CD4-positive, CD25-positive, alpha-beta regulatory T cell (primary cell): ENCODE measurements at regions not wholly inside any gene's neighbourhood (a gene's known extent, or its start where the extent isn't known, plus 50 kb on each side); places are given as distances from the start of the nearest gene placed in this dataset.

Experiments
- ATAC-seq, 2 donors: fragments of 150-1000 bp; cut with Tn5 transposase; one replicate each; pipeline ENCODE4 v1.10.0; 2021; ENCODE audit warnings: low read depth in 2 of 2, moderate number of reproducible peaks in 2 of 2, moderate library complexity in 1 of 2
- DNase-seq, 3 donors: peaks; one replicate each; pipeline versions ENCODE4 v3.0.0 to v3.0.0-alpha.2; 2012 to 2022; ENCODE audit warnings: mixed read lengths in 1 of 3
- H3K27ac ChIP-seq: one replicate; pipeline ENCODE4 v1.7.0; 2013; ENCODE audit warnings: mild to moderate bottlenecking, low read length; ENCODE audit not compliant: insufficient read depth, poor library complexity, severe bottlenecking
- H3K27me3 ChIP-seq: one replicate; pipeline ENCODE4 v1.7.0; 2013; ENCODE audit warnings: low read length; ENCODE audit not compliant: control insufficient read depth, insufficient read depth
- H3K36me3 ChIP-seq: one replicate; pipeline ENCODE4 v1.7.0; 2013; ENCODE audit warnings: mild to moderate bottlenecking, low read length, moderate library complexity; ENCODE audit not compliant: control insufficient read depth, insufficient read depth
- H3K4me1 ChIP-seq: 2 replicates; pipeline ENCODE4 v1.7.0; 2013; ENCODE audit warnings: mild to moderate bottlenecking, low read length; ENCODE audit not compliant: insufficient read depth, control insufficient read depth, poor library complexity, severe bottlenecking
- H3K4me3 ChIP-seq: one replicate; pipeline ENCODE4 v1.7.0; 2013; ENCODE audit warnings: low read depth, mild to moderate bottlenecking, low read length, moderate library complexity
- H3K9me3 ChIP-seq, 2 experiments: 1 replicate in 1 of 2; 2 replicates in 1 of 2; pipeline ENCODE4 v1.7.0; 2013; ENCODE audit warnings: low read length in 2 of 2, mild to moderate bottlenecking in 1 of 2, moderate library complexity in 1 of 2; ENCODE audit not compliant: control insufficient read depth in 2 of 2
- H3K27ac Mint-ChIP-seq, 3 donors: one replicate each; pipeline ENCODE4 v1.8.0; 2020 to 2022; ENCODE audit warnings: mild to moderate bottlenecking in 3 of 3, mixed read lengths in 3 of 3, moderate library complexity in 2 of 3
- H3K27me3 Mint-ChIP-seq: one replicate; pipeline ENCODE4 v1.8.0; 2022; ENCODE audit warnings: mild to moderate bottlenecking, mixed read lengths
- H3K36me3 Mint-ChIP-seq: one replicate; pipeline ENCODE4 v1.8.0; 2020; ENCODE audit warnings: mixed read lengths
- H3K4me1 Mint-ChIP-seq, 4 donors: one replicate each; pipeline ENCODE4 v1.8.0; 2020 to 2022; ENCODE audit warnings: mixed read lengths in 4 of 4, mild to moderate bottlenecking in 1 of 4
- H3K4me3 Mint-ChIP-seq, 4 donors: one replicate each; pipeline ENCODE4 v1.8.0; 2020 to 2022; ENCODE audit warnings: mild to moderate bottlenecking in 4 of 4, mixed read lengths in 4 of 4, moderate library complexity in 3 of 4
- H3K9me3 Mint-ChIP-seq, 7 donors: one replicate each; pipeline ENCODE4 v1.8.0; 2020 to 2022; ENCODE audit warnings: mixed read lengths in 7 of 7, mild to moderate bottlenecking in 3 of 7, moderate library complexity in 2 of 7

DNA sequence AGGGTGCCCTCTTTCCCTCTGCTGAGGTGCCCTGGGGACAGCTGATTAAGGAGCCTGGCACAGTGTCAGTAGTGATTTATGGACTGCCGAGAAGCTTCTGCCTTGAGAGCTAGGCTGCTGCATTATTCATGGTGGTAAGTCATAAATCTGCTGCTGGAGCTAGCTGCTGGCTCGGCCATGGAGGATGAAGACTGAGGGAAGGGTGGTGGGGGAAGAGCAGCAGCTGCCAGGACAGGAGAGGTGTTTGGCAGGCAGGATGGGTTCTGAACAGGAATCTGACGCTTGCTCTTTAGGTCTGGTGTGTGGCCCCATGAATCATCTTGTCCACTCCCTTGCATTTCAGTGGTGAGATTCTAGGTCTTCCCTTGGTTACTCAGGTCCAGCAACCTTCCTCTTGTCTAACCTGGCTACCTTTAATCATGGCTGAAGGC is 296.3 kb downstream of the DYSF start:
- H3K9me3 ChIP-seq: no peaks in the 10 kb centered on the region
- Mint-ChIP-seq H3K9me3 (peaks cover 0 to 15% (median 7%) of the 10 kb centered on the region in 7 donors), H3K27ac (no peak overlapping the region), H3K27me3 (peaks cover 5% of the 10 kb centered on the region), H3K4me1 (no peaks in the 10 kb centered on the region), H3K4me3 (no peak overlapping the region), H3K36me3 (no peaks in the 10 kb centered on the region)
- ATAC-seq (no peak), DNase-seq (no peak)
- no peaks in the 10 kb centered on the region for H3K4me1 ChIP-seq
- no peak overlapping the region for H3K27ac ChIP-seq
- no peaks in the 10 kb centered on the region for H3K27me3 ChIP-seq
- no peak overlapping the region for H3K4me3 ChIP-seq
- no peaks in the 10 kb centered on the region for H3K36me3 ChIP-seq

DNA sequence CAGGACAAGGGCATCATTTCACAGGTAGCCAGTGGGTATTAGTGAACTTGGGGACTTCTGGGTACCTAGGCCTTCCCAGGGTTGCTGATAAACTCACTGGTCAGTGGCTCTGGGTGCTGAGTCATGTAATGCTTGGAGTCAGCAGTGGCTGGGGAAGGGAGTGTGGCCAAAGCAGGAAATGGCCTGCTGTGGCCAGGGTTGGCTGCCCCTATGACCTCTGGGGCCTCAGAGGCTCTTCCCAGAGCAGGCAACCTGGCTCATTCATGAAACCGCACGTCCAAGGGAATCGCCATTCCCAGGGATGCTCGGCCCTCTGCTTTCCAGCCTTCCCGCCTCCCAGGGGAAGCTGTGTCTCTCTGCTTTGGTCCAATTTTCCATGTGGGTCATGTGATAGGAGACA is 294.9 kb downstream of the DYSF start:
- Mint-ChIP-seq H3K36me3 (no peaks in the 10 kb centered on the region), H3K4me3 (no peak overlapping the region), H3K27me3 (peaks cover 4% of the 10 kb centered on the region), H3K9me3 (peaks cover 0 to 15% (median 6%) of the 10 kb centered on the region in 7 donors), H3K4me1 (no peaks in the 10 kb centered on the region), H3K27ac (no peak overlapping the region)
- H3K9me3 ChIP-seq: no peaks in the 10 kb centered on the region
- no peak overlapping the region for H3K27ac ChIP-seq
- no peak overlapping the region for H3K4me3 ChIP-seq
- no peaks in the 10 kb centered on the region for H3K36me3 ChIP-seq
- H3K27me3 ChIP-seq: no peaks in the 10 kb centered on the region
- no peaks in the 10 kb centered on the region for H3K4me1 ChIP-seq
- DNase-seq (no peak), ATAC-seq (no peak)

GRCh38 chr2:71747559-71747958 is 294.2 kb downstream of the DYSF start:
- Histone ChIP-seq H3K4me3 (no peak overlapping the region), H3K9me3 (no peaks in the 10 kb centered on the region), H3K27ac (no peak overlapping the region), H3K4me1 (no peaks in the 10 kb centered on the region), H3K36me3 (no peaks in the 10 kb centered on the region), H3K27me3 (no peaks in the 10 kb centered on the region)
- Mint-ChIP-seq H3K9me3 (peaks cover 0 to 13% (median 6%) of the 10 kb centered on the region in 7 donors), H3K4me3 (no peak overlapping the region), H3K4me1 (no peaks in the 10 kb centered on the region), H3K27ac (no peak overlapping the region), H3K27me3 (peaks cover 4% of the 10 kb centered on the region), H3K36me3 (no peaks in the 10 kb centered on the region)
- DNase-seq: no peak
- ATAC-seq: no peak

DNA sequence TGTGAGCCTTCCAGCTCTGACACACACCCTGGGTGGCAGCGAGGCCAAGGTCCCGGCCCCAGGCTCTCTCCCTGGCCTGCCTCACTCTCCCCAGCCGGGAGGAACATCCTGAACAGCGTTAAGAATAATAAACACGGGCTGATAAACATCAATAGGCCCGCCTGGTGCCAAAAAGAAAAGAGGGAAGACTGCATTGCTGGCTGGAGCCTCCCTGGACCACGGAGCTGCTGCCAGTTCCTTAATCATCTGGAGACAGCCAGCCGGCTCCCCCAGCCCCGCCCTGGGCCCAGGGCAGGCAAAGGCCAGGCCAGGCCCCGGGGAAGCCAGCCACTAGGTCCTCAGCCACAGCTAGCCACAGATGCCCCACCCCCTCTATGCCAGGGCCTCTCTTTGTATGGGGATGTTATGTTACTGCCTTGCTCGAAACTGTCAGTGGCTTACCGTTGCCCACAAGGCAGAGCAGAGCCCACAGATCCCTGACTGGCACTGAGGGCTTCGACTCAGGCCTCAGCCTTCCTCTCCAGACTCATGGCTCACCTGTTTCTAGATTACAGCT is 293.7 kb downstream of the DYSF start:
- H3K4me3 Mint-ChIP-seq: no peak overlapping the region
- Histone ChIP-seq H3K27me3 (no peaks in the 10 kb centered on the region), H3K9me3 (no peaks in the 10 kb centered on the region), H3K36me3 (no peaks in the 10 kb centered on the region), H3K27ac (no peak overlapping the region), H3K4me3 (no peak overlapping the region), H3K4me1 (no peaks in the 10 kb centered on the region)
- no peak overlapping the region for H3K27ac Mint-ChIP-seq
- DNase-seq: no peak
- no peaks in the 10 kb centered on the region for H3K4me1 Mint-ChIP-seq
- peaks cover 0 to 9% (median 4%) of the 10 kb centered on the region in 7 donors for H3K9me3 Mint-ChIP-seq
- H3K36me3 Mint-ChIP-seq: no peaks in the 10 kb centered on the region
- peaks cover 6% of the 10 kb centered on the region for H3K27me3 Mint-ChIP-seq
- ATAC-seq: no peak

GRCh38 chr2:71744781-71745180 is 291.4 kb downstream of the DYSF start:
- H3K36me3 Mint-ChIP-seq: no peaks in the 10 kb centered on the region
- Histone ChIP-seq H3K9me3 (no peaks in the 10 kb centered on the region), H3K4me1 (no peaks in the 10 kb centered on the region), H3K27me3 (no peaks in the 10 kb centered on the region), H3K36me3 (no peaks in the 10 kb centered on the region), H3K27ac (no peak overlapping the region), H3K4me3 (no peak overlapping the region)
- ATAC-seq (no peak), DNase-seq (no peak)
- peaks cover 9% of the 10 kb centered on the region for H3K27me3 Mint-ChIP-seq
- no peak overlapping the region for H3K27ac Mint-ChIP-seq
- H3K9me3 Mint-ChIP-seq: peaks cover 0 to 9% (median 0%) of the 10 kb centered on the region in 7 donors
- H3K4me3 Mint-ChIP-seq: peak overlapping the region in 1 of 4 donors; percentile 12
- no peaks in the 10 kb centered on the region for H3K4me1 Mint-ChIP-seq

DNA sequence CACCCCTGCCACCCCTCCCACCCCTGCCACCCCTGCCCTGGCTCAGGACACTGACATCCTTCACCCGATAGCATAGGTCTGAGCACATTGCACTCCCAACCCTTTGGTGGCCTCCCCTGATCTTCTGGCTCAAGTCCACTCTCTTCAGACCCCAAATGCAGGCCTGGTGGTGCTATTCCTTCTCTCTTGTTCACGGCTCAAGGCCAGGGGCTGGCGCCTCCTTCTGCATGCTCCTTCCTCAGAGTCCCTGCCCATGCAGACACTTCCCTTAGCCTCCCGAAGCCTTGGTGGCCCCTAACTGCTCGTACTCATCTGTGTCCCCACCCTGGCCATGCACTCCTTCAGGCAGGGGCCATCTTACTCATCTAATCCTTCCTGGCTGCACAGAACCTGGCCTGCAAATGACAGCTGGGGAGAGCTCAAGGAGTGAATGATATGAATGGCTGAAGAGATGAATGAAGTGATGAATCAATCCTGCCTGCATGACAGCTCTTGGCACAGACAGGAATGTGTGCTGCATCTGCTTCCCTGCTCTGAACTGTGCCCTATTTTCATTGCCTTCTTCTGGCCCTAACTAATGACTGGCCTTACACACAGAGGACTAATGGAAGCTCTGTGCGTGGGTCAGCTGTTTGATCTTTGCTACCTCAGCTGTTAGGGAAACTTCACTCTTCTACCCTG is 290.8 kb downstream of the DYSF start:
- Histone ChIP-seq H3K4me3 (no peak overlapping the region), H3K4me1 (no peaks in the 10 kb centered on the region), H3K27ac (no peak overlapping the region), H3K27me3 (no peaks in the 10 kb centered on the region), H3K9me3 (no peaks in the 10 kb centered on the region), H3K36me3 (no peaks in the 10 kb centered on the region)
- peaks cover 9% of the 10 kb centered on the region for H3K27me3 Mint-ChIP-seq
- peak overlapping the region in 1 of 4 donors; percentile 12 for H3K4me3 Mint-ChIP-seq
- H3K27ac Mint-ChIP-seq: no peak overlapping the region
- H3K9me3 Mint-ChIP-seq: peaks cover 0 to 9% (median under 1%) of the 10 kb centered on the region in 7 donors
- H3K4me1 Mint-ChIP-seq: no peaks in the 10 kb centered on the region
- H3K36me3 Mint-ChIP-seq: no peaks in the 10 kb centered on the region
- no peak for ATAC-seq
- no peak for DNase-seq

DNA sequence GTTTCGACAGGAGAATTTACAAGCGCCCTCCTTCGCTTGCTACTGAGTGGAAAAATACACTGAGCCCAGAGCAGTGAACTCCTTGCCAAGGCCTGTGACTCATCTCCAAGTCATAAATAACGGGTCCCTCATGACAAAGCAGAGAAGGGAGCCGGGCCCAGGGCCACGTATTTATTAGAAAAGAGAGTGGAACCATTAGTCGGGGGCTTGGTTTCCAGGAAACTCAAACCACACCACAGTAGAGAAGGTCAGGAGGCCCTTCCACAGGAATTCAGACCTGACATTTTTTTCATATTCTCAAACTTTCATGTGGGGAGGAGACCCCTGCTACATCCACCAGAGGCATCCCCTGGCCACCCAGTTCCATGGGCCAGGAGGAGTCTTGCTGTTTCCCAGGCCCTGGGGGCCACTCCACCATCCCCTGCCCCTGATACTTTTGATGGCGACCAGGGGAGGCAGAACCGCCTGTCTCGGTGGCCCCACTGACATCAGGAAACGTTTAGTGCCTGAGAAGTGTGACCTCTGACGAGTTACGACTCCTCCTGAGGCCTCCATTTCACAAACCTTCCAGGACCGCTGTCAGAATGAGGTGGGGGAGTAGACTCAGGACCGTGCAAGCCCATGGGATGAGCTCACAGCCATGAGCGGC is 289.7 kb downstream of the DYSF start:
- no peaks in the 10 kb centered on the region for H3K4me1 Mint-ChIP-seq
- H3K4me3 Mint-ChIP-seq: no peak overlapping the region
- Histone ChIP-seq H3K36me3 (no peaks in the 10 kb centered on the region), H3K27ac (no peak overlapping the region), H3K4me3 (no peak overlapping the region), H3K27me3 (no peaks in the 10 kb centered on the region), H3K4me1 (no peaks in the 10 kb centered on the region), H3K9me3 (no peaks in the 10 kb centered on the region)
- DNase-seq (no peak), ATAC-seq (no peak)
- H3K27ac Mint-ChIP-seq: no peak overlapping the region
- H3K9me3 Mint-ChIP-seq: peaks cover 0 to 9% (median 2%) of the 10 kb centered on the region in 7 donors
- H3K36me3 Mint-ChIP-seq: no peaks in the 10 kb centered on the region
- peaks cover 9% of the 10 kb centered on the region for H3K27me3 Mint-ChIP-seq
